ACHN (cell line): ENCODE measurements at regions not wholly inside any gene's neighbourhood (a gene's known extent, or its start where the extent isn't known, plus 50 kb on each side); places are given as distances from the start of the nearest gene placed in this dataset.

Experiments
- DNase-seq: peaks from one replicate; pipeline ENCODE4 v3.0.0-alpha.2; 2015
- in situ Hi-C: cut with HindIII; loops from 2 replicates; pipeline ENCODE4 v1.10.0; 2017; ENCODE audit warnings: low sequenced_read_pairs, low pct_ligation_motif_present, low pct_unique_long_range_greater_than_20kb

- no peak for DNase-seq
- in situ Hi-C loops, result no loop called here
These were observed 52.4 kb upstream of the CDKN3 start for GRCh38 chr14:54344445-54344844.

- in situ Hi-C loops, result no loop called here
- DNase-seq, result no peak
These were observed 50.5 kb upstream of the CDKN3 start for GRCh38 chr14:54346257-54346656.
